ENCODE measurements at regions not wholly inside any gene's neighbourhood (a gene's known extent, or its start where the extent isn't known, plus 50 kb on each side); places are given as distances from the start of the nearest gene placed in this dataset.
"Not testable (repeated sequence)": the region's sequence is repeated elsewhere in the genome, so short reads cannot be mapped to it uniquely, and the experiment has no call there.

GRCh38 chr6:137655291-137655690 lies 161.1 kb upstream of the OLIG3 start:
- DNase-seq (ENCODE audit: low spot score) = no peak

DNA sequence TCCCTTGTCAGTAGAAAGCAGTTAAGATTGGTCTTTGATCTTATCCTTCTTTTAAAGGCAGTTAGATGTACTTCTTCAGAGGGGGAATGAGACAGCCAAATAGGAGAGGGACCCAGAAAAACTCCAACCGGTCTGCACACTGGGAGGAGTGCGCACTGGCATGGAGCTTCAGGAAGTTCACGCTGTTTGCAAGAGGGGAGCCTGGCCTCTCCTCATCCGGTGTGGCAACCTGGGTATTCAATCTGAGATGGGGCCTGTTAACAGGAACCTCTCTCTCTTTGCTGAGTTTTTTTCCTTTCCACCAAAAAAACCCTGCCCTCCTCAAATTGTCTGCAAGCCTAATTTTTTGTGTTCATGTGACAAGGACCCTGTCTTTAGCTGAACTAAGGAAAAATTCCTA lies 162.5 kb upstream of the OLIG3 start:
- DNase-seq (ENCODE audit: low spot score) = no peak

DNA sequence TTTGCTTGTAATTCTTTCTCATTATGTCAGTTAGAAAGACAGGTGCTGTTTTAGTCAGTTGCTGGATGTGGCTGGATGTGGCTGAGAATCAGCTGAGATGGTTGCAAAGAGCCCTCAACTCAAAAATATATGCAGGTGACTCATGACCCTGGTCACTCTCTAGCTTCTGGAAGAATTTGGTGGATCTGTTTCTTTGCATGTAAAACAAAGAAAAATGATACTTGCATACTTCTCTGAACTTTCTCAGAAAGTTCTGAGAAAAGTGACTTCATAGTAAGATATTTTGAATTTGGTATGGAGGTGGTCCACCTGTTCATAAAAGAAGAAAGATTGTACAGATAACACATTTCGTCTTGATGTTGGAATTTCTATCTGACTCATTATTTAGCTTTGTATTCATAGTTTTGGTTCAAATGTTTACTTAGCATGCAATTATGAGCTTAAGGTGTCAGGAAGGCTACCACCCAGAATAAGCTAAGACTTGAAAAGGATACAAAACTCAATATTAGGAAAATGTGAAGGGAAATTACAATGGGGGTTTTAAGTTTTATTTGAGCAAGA lies 163.2 kb upstream of the OLIG3 start:
- DNase-seq (ENCODE audit: low spot score) = no peak

DNA sequence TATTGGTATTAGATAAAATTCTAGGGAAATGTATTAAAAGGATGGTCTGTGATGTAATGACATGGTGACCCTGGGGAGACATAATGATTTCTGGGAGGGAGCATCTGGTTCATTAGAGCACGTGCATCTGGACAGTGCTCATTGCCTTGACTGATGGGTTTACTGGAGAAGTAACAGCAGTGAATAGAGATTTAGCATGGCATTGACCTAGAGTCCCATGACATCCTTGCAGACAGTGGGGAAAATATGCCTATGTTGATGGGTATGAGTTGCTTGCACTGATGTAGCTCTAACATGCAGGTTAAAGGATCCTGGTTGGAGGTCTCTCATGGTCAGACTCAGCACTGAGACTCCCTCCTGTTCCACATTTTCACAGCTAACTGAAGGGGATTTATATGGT lies 164.1 kb upstream of the OLIG3 start:
- no peak for DNase-seq (ENCODE audit: low spot score)

DNA sequence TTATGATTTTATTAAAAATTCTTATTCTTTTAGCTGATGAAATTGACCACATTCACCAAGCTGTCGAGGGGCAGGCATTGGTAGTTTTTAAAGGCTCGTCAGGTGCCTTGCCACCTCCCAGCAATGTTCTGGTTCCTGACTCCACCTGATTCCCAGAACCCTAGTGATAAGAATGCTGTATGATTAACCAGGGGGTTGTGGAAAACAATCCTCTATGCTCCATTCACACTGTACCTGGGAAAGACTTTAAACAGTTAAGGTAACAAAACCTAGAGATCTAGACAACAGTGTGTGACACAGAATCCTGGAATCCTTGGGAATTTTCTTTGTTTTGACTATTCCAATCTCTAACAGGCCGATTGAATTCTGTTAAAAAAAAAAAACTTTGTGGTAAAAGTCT lies 165.7 kb upstream of the OLIG3 start:
- DNase-seq (ENCODE audit: low spot score) = no peak

GRCh38 chr6:137660296-137660731 lies 166.1 kb upstream of the OLIG3 start:
- DNase-seq (ENCODE audit: low spot score) = no peak

DNA sequence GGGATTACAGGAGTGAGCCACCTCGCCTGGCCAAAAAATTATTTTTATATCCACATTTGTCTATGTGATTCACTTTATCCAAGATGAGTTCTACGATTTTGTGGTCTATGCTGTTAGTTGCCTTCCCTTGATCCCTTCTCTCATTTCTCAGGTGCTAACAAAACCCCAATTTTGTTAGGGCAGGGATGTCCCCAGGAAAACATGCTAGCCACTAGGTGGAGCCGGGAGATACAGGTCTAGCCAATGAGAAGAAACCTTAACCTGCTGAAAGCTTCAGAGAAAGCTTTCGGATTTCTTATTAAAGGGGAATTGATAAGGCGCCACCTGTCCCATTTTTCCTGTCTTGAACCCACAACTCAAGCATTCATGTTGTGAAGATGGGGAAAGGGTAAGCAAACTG lies 167.4 kb upstream of the OLIG3 start:
- DNase-seq (ENCODE audit: low spot score) = peak; percentile 35

DNA sequence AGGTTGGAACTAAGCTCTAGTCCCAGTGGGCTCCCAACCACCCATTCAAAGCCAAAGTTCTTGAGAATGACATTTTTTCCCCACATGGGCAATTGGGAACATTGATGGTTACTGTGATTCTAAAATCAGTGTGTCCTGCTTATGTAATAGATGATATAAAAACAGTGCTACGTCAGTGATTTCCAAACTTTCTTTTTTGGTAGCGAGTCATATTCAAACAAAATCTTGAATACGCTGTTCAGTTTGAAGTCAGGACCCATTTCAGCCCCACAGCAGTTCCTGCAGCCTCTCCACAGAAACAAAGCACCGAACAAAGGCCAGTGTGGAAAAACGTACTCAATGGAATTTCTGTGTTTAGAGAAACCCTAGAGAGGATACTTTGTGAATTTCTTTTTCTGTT lies 170.0 kb upstream of the OLIG3 start:
- no peak for DNase-seq (ENCODE audit: low spot score)

- no peak for DNase-seq (ENCODE audit: low spot score)
These were observed 171.2 kb upstream of the OLIG3 start for GRCh38 chr6:137665342-137665934.

DNA sequence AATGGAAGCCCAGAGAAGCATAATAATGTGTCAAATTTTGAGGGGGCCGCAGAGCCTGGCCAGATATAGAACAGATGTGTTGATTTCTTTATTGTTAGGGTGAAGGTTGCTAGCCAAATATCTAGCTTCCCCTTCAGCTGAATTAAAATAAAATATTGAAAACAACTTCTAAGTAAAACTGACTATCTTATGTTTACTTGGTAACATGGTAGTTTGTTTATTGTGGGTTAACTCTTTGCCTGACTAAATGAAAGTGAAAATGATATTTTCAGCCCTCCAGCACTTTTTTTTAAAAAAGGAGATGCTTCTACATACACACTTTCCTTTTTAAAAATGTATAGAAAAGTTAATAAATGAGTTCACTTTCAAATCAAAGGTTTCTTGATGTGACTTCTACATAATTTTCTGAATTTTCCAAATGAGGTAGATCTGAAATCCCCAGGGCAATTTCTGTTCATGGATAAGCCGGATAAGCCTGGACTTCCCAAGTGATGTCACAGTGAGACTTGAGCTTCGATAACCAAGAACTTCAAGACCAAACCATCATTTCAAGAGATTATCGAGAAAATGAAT lies 172.1 kb upstream of the OLIG3 start:
- no peak for DNase-seq (ENCODE audit: low spot score)

- DNase-seq (ENCODE audit: low spot score) = no peak
These were observed 179.4 kb upstream of the OLIG3 start for GRCh38 chr6:137673603-137674002.

DNA sequence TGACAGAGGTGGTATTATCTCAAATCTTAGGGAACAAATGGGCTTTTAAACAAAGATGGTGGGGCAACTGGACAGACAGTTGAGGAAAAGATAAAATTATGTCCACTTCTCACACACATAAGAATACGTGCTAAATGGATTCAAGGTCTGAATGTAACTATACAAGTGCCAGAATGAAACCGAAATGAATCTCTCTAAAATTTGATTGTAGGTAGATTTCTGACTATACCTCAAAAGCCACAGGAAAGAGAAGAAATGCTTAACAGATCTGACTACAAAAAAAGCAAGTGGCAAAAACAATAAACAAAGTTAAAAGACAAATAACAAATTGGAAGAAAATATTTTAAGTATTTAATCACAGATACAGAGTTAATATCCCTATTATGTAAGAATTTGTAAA lies 182.7 kb upstream of the OLIG3 start:
- no peak for DNase-seq (ENCODE audit: low spot score)

GRCh38 chr6:137677709-137678108 lies 183.5 kb upstream of the OLIG3 start:
- no peak for DNase-seq (ENCODE audit: low spot score)

GRCh38 chr6:137678451-137678850 lies 184.3 kb upstream of the OLIG3 start:
- DNase-seq (ENCODE audit: low spot score) = no peak

DNA sequence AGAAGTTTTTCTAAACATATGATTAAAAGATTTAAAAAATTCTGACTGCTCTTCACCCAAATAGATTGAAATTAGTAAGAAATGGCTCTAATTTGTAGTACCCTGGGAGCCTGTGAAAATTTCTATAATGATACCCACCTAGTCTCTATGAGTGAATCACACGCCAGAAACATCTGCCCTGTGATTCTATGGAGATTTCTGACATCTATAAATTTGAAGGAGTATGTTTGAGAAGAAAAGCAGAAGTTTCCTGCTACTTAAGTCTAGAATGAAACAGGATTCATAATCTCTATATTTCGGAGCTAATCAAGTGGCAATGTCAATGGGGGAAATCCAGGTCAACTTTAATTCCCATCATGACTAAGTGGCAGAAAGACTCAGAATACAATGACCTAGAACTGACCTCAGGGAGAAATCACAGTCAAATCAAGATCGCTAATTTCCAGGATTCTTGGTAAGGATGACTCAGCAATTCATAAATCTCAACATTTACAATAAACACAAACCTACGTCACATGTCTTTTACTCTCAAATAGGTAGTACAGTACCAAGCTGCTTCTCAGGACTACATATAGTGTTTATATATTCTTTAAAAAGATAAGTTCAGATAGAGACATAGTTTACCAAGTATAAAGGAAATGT lies 186.2 kb upstream of the TNFAIP3 start:
- peak; percentile 12 for DNase-seq (ENCODE audit: low spot score)

GRCh38 chr6:137681445-137682009 lies 185.5 kb upstream of the TNFAIP3 start:
- no peak for DNase-seq (ENCODE audit: low spot score)

- not testable (repeated sequence) for DNase-seq (ENCODE audit: low spot score)
These were observed 184.4 kb upstream of the TNFAIP3 start for GRCh38 chr6:137682658-137683057.

DNA sequence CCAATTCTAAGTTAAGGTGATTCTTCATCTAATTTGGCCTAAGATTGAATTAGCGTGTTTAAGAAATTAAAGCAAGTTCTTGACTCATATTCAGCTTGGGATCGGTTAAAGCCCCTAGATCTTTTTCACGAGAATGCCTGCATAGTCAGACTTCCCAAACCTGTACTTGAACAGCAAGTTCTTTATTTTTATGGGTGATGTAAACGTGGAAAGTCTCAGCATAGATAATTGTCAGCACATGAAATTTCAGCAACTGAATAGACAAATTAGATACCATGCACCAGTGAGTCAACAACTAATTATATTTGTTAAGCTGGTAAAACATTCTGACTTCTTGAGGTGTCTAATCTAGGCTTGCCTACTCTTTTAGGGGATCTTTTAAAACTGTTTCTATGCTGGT lies 183.1 kb upstream of the TNFAIP3 start:
- no peak for DNase-seq (ENCODE audit: low spot score)

GRCh38 chr6:137685798-137686375 lies 181.2 kb upstream of the TNFAIP3 start:
- no peak for DNase-seq (ENCODE audit: low spot score)

- no peak for DNase-seq (ENCODE audit: low spot score)
These were observed 179.2 kb upstream of the TNFAIP3 start for GRCh38 chr6:137687818-137688217.

GRCh38 chr6:137688230-137688971 lies 178.7 kb upstream of the TNFAIP3 start:
- no peak for DNase-seq (ENCODE audit: low spot score)

- no peak for DNase-seq (ENCODE audit: low spot score)
These were observed 177.7 kb upstream of the TNFAIP3 start for GRCh38 chr6:137689377-137689776.

Data from CD4-positive, alpha-beta T cell treated with Interleukin-15 for 4 hours (primary cell).